ENCODE measurements at regions not wholly inside any gene's neighbourhood (a gene's known extent, or its start where the extent isn't known, plus 50 kb on each side); places are given as distances from the start of the nearest gene placed in this dataset.

DNA sequence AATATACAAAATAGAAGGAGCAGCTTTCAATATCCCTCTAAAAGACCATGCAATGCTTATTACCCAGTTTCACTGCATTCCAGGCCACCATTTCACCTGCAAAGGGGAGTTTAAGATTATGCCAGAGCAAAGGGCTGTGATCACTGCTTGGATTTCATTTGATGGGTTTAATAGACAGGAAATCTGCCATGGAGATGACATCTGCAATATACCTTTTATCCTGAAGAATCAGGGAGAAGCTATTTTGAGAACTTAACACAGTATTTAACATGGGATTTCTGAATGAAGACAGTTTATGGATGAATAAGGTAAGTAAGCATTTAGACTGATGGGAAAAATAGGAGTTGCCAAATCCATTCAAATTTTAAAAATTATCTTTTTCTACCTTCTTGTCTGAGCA, 303.0 kb upstream of the SLC8A1 start:
- no peak overlapping the region for H3K27ac ChIP-seq
- TF ChIP-seq POLR2AphosphoS5 (IDR thresholded peaks at IDR 0.05), result no peak
- TF ChIP-seq, protein P1, sequence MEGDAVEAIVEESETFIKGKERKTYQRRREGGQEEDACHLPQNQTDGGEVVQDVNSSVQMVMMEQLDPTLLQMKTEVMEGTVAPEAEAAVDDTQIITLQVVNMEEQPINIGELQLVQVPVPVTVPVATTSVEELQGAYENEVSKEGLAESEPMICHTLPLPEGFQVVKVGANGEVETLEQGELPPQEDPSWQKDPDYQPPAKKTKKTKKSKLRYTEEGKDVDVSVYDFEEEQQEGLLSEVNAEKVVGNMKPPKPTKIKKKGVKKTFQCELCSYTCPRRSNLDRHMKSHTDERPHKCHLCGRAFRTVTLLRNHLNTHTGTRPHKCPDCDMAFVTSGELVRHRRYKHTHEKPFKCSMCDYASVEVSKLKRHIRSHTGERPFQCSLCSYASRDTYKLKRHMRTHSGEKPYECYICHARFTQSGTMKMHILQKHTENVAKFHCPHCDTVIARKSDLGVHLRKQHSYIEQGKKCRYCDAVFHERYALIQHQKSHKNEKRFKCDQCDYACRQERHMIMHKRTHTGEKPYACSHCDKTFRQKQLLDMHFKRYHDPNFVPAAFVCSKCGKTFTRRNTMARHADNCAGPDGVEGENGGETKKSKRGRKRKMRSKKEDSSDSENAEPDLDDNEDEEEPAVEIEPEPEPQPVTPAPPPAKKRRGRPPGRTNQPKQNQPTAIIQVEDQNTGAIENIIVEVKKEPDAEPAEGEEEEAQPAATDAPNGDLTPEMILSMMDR (IDR thresholded peaks at IDR 0.05), result no peak
- H3K4me3 ChIP-seq, result no peak overlapping the region
- H3K4me1 ChIP-seq, result peaks cover 0 to 30% (median 0%) of the 10 kb centered on the region in 3 donors
- no peaks in the 10 kb centered on the region for H3K36me3 ChIP-seq
- no peaks in the 10 kb centered on the region for H3K27me3 ChIP-seq
- no peak for ATAC-seq
- no peaks in the 10 kb centered on the region for H3K9me3 ChIP-seq

GRCh38 chr2:40758401-40759155, 306.7 kb upstream of the SLC8A1 start:
- no peak overlapping the region for H3K27ac ChIP-seq
- H3K4me1 ChIP-seq, result peaks cover 0 to 20% (median 0%) of the 10 kb centered on the region in 3 donors
- H3K27me3 ChIP-seq, result no peaks in the 10 kb centered on the region
- no peaks in the 10 kb centered on the region for H3K36me3 ChIP-seq
- 33 to 34% methylated on average over 4 of the region's 4 CpGs for WGBS, 2 donors (ENCODE audit: low coverage in 1 of 2)
- H3K9me3 ChIP-seq, result no peaks in the 10 kb centered on the region
- peak overlapping the region in 1 of 2 donors; percentile 21 for H3K4me3 ChIP-seq
- no peak for TF ChIP-seq POLR2AphosphoS5 (IDR thresholded peaks at IDR 0.05)
- TF ChIP-seq, protein P1 (IDR thresholded peaks at IDR 0.05), result no peak
- no peak for TF ChIP-seq EP300 (IDR thresholded peaks at IDR 0.05)
- TF ChIP-seq POLR2A (IDR thresholded peaks at IDR 0.05), result no peak
- ATAC-seq, result no peak

GRCh38 chr2:40760071-40760666, 308.3 kb upstream of the SLC8A1 start:
- no peak for ATAC-seq
- no peaks in the 10 kb centered on the region for H3K9me3 ChIP-seq
- WGBS, 2 donors (ENCODE audit: low coverage in 1 of 2), result 53 to 57% methylated on average over 5 of the region's 5 CpGs
- H3K36me3 ChIP-seq, result no peaks in the 10 kb centered on the region
- H3K27ac ChIP-seq, result no peak overlapping the region
- no peak for TF ChIP-seq POLR2AphosphoS5 (IDR thresholded peaks at IDR 0.05)
- TF ChIP-seq, protein P1 (IDR thresholded peaks at IDR 0.05), result peak; percentile 68 to 80 (median 72)
- H3K4me3 ChIP-seq, result no peak overlapping the region
- peaks cover 0 to 20% (median 0%) of the 10 kb centered on the region in 3 donors for H3K4me1 ChIP-seq
- no peaks in the 10 kb centered on the region for H3K27me3 ChIP-seq

DNA sequence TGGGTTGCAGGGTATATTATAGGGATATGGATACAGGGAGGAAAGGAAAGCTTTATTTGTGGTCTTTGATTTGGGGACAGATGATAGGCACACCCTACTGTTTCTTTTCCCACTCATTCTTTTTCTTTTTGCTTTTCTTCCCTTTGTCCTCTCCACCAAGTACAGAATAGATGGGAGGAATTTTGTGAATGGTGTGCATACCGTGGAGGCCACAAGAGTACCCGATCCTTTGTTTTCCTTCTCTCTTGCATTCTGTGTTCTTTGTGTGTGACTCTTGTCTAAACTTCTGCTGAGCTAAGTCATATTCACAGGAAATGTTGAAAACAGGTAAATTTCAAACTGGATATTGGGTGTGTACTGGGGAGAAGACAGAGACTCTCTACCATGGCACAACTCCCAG, 321.4 kb upstream of the SLC8A1 start:
- Histone ChIP-seq H3K4me1 (no peaks in the 10 kb centered on the region), H3K4me3 (no peak overlapping the region), H3K36me3 (no peaks in the 10 kb centered on the region), H3K9me3 (no peaks in the 10 kb centered on the region), H3K27me3 (no peaks in the 10 kb centered on the region), H3K27ac (no peak overlapping the region)
- TF ChIP-seq, protein P1 (IDR thresholded peaks at IDR 0.05), result no peak
- TF ChIP-seq POLR2A (IDR thresholded peaks at IDR 0.05) (no peak), EP300 (IDR thresholded peaks at IDR 0.05) (no peak), POLR2AphosphoS5 (IDR thresholded peaks at IDR 0.05) (no peak)
- ATAC-seq, result no peak
- 92% methylated on average over 2 of the region's 2 CpGs; no CpG with 5 or more reads in 1 of the 2 donors for WGBS, 2 donors (ENCODE audit: low coverage in 1 of 2)

GRCh38 chr2:40783704-40784103, 331.8 kb upstream of the SLC8A1 start:
- WGBS, 2 donors (ENCODE audit: low coverage in 1 of 2), result 56 to 64% methylated on average over 3 of the region's 3 CpGs
- H3K4me1 ChIP-seq, result no peaks in the 10 kb centered on the region
- TF ChIP-seq POLR2A (IDR thresholded peaks at IDR 0.05), result no peak
- TF ChIP-seq POLR2AphosphoS5 (IDR thresholded peaks at IDR 0.05), result no peak
- TF ChIP-seq, protein P1 (IDR thresholded peaks at IDR 0.05), result no peak
- no peak for TF ChIP-seq EP300 (IDR thresholded peaks at IDR 0.05)
- no peak for ATAC-seq
- no peaks in the 10 kb centered on the region for H3K9me3 ChIP-seq
- no peaks in the 10 kb centered on the region for H3K27me3 ChIP-seq
- no peak overlapping the region for H3K27ac ChIP-seq
- H3K36me3 ChIP-seq, result no peaks in the 10 kb centered on the region
- no peak overlapping the region for H3K4me3 ChIP-seq
